ENCODE measurements at regions not wholly inside any gene's neighbourhood (a gene's known extent, or its start where the extent isn't known, plus 50 kb on each side); places are given as distances from the start of the nearest gene placed in this dataset.
A peak's percentile ranks its signal among the peaks of the same experiment; 100 is the strongest.
"Not testable (repeated sequence)": the region's sequence is repeated elsewhere in the genome, so short reads cannot be mapped to it uniquely, and the experiment has no call there.

DNA sequence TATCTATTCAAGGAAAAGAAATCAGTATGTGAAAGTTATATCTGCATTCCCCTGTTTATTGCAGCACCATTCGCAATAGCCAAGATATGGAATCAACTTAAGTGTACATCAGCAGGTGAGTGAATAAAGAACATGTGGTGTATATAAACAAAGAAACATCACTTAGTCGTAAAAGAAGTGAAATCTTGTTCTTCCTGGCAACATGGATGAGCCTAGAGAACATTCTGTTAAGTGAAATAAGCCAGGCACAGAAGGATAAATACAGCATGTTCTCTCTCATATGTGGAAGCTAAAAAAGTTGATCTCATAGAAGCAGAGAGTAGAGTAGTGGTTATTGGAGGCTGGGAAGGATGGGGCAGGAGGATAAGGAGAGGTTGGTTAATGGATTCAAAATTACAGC is 287.9 kb upstream of the FERMT1 start:
- no peak for DNase-seq

DNA sequence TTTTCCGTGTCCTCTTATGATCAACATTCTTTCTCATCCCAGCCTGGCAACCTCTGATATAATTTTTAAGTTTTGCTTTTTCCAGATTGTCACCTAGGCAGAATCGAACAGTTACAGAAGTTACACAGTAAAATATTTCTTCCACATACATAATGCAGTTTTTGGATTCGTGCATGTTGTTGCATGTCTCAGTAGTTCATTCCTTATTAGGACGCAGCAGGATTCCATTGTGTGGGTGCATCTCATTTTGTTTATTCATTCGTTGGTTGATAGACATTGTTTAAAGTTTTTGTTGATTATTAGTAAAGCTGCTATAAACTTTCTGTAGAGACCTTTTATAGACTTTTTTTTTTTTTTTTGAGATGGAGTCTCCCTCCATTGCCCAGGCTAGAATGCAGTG is 284.3 kb upstream of the FERMT1 start:
- DNase-seq, result no peak

DNA sequence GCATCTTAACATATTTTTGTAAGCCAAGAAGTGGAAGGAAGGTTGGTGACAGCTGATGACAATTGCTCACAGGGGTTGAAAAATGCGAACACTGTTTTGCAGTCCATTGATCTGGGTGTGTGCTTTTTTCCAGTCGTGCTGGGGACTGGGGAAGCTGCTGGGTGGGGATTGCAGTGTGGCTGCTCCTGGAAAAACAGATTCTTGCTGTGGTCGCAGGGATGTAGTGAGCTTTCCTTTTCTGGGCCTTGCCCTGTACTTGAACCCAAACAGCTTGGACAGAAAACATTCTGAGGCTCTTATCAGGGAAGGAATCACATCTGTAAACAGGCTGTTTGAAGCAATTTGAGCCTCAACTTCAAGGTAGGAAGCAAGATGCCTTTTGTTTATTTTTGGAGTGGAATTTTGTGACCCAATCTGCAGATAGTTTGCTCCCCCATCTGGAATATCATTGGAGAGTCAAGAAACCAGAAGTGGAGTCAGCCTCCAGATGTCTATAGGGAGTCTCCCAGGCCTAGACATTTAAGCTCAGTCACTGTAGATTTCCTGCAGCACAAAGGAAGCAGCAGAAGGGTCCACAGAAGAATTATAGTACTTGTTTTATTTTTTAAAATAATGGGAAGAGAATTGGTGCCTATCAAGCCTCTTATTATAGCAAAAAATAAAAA is 279.2 kb upstream of the FERMT1 start:
- DNase-seq, result no peak

DNA sequence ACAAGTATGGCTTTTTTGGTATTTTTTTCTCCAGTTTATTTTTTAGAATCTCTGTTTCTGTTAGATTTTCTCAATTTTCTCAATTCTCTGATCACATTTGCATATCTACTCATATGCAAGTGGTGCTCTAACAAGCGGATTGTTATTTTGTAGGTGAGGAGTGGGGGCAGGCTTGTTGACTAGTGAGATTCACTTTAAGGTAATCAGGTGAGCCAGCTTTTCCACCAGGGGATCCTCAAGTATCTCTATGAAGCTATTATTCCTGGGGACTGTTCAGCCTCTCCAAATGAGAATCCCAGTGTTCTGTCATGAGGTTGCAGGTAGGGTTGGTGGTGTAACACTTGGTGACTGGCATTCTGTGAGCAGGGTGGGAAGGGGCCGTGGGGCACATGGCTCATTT is 274.3 kb upstream of the FERMT1 start:
- no peak for DNase-seq

DNA sequence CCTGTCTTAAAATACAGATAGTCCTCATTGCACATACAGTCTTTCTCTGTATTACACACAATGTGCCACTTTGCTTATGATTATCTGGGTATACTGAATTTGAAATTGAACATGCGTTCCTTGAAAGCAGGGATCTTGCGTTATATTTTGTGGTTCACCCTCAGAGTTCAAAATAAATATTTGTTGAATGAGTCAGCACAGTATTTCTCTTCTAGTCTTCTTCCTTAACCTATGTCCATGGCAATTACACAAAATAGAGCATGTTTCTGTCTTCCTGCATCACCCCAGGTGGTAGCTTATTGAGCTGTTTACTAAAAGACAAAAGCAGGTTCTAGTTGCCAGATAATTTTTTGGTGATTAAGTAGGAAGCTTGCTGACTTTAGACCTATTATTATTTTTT is 272.9 kb upstream of the FERMT1 start:
- DNase-seq, result no peak

DNA sequence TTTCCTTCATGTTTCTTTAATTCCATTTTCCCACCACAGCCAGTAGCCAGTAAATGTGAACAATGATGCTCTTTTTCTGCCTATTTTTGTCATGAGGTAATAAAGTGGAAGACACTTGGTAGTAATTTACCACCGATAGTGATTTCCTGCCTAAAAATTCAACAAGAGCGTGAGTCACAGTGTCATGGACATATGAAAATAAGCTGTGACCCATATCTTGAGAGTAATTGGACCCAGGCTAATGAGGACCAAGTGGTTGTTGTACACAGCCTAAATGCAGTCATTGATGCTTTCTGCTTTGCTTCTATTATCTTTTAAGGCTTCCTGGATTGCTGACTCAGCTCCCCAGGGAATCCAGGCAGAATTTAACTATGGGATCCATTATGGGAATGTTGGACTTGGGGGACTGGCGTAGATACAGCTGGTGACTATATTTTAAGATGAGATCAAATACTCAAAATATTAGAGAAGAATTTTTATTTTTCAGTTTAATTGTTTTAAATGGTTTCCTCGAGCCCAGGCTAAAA is 265.9 kb upstream of the FERMT1 start:
- DNase-seq, result peak; percentile 65

DNA sequence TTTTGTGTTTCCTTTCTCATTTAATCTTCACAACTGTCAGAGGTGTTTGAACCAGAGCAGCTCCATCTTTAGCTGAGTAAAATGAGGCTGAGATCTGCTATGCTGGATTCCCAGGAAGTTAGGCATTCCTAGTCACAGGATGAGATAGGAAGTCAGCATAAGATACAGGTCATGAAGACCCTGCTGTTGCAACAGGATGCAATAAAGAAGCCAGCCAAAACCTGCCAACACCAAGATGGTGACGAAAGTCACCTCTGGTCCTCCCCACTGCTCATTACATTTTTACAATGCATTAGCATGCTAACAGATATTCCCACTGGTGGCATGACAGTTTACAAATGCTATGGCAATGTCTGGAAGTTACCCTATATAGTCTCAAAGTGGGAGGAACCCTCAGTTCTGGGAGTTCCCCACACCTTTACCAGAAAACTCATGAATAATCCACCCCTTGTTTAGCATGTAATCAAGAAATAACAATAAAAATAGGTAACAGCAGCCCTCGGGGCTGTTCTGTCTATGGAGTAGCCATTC is 262.2 kb upstream of the FERMT1 start:
- no peak for DNase-seq

DNA sequence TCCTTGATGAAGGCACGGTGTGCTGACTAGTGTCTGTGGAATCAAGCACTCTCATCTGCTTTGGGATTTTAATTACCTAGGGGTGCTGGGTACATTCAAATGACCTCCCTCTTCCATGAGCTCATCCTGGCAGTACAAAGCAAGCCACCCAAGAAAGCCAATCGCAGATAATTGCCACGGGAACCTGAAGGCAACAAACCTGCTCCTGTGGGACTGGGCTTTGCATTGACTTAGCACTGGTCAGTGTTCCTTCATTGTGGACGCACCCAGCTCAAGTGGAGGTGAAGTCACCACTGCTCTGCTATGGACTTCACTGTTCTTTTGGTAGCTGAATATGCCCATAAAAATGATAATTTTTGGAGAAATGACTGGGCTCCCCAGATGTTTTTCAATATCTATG is 261.6 kb upstream of the FERMT1 start:
- DNase-seq, result no peak

DNA sequence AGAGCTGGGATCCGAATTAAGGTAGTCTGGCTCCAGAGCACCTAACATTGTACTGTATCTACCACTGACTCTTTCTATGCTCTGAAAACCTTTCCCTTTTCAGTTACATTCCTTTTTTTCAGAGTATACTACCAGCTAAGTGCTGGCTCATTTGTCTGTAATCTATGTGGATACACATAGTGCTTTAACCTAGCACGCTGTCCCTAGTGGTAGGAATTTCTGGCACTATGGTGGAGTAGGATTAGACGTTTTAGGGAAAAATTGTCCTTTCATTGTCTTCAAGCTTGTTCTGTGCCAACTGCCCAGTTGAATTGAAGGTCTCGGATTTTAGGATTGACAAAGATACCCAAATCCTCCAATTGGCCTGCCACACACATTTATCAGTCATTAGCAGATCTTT is 259.1 kb upstream of the FERMT1 start:
- no peak for DNase-seq

DNA sequence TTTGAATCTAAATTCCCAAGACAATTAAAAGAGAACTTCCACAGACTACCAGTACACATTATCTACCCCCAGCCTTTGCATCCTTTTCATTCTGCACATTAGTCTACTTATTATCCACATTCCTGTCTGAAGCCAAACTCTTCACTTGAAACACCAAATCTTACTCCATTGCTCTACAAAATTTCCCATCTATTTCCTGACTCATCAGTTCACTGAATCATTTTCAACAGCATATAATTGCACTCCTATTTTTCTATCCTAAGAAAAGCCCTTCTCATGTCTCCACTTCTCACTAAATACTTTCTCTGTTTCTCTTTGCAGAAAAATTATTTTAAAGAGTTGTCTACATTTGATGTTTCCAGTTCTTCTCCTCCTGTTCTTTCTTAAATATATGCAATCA is 239.4 kb upstream of the FERMT1 start:
- DNase-seq, result no peak

DNA sequence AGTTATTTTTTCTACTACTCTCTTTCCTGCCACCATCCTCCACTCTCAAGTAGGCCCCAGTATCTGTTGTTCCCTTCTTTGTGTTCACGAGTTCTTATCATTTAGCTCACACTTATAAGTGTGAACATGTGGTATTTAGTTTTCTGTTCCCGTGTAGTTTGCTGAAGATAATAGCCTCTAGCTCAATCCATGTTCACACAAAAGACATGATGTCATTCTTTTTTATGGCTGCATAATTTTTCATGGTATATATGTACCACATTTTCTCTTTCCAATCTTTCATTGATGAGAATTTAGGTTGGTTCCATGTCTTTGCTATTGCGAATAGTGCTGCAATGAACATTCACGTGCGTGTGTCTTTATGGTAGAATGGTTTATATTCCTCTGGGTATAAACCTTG is 237.9 kb upstream of the FERMT1 start:
- DNase-seq, result no peak

DNA sequence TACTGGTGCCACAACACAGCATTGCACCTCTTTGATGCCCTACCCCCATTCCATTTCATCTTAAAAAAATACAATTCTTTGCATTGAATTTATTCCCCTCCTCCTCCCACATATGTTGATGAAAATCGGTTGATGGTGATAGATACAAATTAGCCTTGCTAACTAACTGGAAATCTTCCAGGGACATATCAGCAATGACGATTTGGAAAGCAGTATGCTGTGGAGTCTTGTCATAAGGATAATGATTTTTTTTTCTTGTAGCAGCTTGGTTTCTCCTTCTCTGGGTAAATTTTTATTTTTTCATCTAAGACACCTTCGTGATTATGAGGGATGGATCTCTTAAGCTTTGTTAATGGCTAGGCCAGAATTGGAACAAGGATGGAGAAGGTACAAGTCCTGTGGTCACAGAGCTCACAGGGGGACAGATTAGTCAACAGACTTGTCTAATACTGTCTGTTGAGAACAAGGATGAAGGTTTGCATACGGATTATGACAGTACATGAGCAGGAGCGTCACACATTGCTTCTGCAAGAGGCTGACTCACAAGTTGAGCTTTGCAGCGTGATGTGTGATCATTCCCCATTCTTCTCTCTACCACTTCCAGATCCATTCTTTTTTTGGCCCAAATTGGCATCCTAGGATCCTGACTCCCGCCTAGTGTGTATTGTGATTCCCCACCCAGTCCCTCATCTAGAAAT is 233.1 kb upstream of the FERMT1 start:
- DNase-seq, result no peak

DNA sequence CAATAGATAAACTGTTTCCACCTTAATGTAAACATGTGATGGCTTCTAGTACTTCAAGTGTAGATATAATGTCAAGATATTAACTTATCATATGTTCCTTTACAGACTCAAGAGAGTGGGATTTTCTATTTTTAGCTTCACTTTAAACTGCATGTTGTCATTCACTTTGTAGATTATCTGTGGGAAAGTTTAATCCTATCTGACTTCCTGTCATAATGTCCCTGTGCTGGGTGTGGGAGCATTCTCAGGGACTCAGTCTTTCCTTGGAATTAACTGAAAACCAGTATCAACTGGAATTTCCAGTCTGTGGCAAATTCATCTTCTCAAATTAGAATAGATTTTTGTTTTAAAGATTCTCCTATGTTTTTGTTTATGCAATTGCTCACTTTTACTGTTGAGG is 226.1 kb upstream of the FERMT1 start:
- no peak for DNase-seq

DNA sequence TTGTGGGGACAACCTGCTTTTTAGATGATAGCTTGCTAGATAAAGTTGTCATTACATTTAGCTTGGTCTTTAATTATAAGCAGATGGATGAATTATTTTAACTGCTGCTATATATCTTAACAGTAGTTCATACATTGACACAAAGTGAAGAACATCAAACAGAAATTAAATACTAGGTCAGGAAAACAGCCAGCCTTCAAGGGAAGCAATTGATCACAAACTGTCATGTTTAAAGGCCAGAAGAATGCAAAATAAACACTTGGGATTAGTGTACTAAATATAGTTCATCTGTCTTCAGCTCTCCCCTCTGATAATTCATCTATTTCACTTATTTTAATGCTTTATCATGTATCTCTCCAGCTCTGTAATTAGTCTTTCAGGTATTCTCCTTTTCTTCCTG is 225.1 kb upstream of the FERMT1 start:
- no peak for DNase-seq

DNA sequence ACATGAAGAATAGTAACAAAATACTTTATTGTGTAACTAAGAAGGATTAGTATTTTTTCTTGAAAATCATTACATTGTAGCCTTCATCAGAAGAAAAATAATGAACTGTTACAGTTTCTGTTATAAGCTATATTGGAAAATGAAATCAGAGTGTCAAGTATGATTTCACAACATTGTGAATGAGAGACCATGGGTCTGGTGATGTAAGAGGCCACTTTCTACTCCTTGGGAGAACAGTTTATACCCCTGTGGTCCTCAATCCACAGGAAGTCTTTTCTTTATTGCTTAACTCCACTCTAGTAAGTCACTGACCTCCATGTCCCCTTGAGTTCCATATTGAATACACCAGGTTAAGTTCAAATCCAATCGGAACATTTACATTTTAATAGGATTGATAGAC is 218.7 kb upstream of the FERMT1 start:
- no peak for DNase-seq

DNA sequence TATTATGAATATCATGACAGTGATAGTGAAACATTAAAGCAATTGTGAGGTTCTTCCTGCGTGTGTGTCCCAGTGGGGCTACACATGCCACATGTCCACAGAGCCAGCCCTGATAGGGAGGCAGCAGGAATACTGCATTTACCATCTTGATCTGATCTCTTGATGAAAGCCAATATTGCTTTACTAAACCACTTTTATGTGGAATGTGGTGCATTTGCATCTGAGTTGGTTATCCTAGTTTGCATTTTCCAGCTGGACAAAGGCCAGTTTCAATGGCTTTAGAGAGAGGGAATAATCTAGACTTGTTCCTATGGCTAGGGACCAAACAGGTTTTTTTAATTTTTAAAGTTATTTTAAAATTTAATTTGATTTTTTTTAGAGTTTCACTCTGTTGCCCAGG is 216.3 kb upstream of the FERMT1 start:
- no peak for DNase-seq

DNA sequence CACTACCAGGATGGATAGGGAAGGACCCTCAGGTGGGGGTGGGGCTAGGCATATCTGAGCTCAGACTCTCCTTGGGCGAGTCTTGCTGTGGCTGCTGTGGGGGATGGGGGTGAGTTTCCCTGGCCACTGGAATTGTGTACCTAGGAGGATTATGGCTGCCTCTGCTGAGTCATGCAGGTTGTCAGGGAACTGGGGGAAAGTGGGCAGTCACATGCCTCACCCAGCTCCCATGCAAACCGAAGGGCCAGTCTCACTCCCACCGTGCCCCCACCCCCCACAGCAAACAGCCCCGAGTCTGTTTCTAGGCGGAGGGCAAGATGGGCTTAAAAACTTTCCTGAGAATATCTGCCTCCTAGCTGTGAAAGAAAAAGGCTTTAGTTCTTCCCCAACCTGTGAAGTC is 210.3 kb upstream of the FERMT1 start:
- no peak for DNase-seq

DNA sequence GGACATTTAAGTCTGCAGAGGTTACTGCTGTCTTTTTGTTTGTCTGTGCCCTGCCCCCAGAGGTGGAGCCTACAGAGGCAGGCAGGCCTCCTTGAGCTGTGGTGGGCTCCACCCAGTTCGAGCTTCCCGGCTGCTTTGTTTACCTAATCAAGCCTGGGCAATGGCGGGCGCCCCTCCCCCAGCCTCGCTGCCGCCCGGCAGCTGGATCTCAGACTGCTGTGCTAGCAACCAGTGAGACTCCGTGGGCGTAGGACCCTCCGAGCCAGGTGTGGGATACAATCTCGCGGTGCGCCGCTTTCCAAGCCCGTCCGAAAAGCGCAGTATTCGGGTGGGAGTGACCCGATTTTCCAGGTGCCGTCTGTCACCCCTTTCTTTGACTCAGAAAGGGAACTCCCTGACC is 198.4 kb upstream of the FERMT1 start:
- DNase-seq, result not testable (repeated sequence)

DNA sequence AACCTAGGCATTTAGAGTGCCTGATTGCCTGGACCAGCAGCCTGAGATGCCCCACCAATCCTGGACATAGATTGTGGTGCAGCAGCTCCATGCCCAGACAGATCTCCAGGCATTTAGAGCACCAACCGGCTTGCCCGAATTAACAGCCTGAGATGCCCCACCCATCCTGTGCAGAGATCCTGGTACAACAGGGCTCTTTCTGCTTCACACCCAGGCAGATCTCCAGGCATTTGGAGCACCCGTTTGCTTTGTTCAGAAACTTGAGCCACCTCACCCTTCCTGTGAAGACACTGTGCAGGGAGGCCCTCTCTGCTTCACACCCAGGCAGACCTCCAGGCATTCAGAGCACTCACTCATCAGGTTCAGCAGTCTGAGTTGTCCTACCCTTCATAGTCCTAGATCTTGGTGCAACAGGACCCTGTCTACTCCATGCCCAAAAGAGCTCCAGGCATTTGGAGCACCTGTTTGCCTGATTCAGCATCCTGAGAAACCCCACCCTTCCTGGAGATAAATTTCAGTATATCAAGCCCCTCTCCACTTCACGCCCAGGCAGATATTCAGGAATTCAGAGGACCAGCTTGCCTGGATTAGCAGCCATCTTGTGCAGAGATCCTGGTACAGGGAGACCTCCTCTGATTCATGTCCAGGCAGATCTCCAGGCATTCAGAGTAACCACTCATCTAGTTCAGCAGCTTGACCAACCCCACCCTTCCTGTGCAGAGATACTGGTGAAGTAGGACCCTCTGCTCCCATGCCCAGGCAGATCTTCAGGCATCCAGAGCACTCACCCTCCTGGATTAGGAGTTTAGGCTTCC is 189.2 kb upstream of the FERMT1 start:
- DNase-seq, result no peak

DNA sequence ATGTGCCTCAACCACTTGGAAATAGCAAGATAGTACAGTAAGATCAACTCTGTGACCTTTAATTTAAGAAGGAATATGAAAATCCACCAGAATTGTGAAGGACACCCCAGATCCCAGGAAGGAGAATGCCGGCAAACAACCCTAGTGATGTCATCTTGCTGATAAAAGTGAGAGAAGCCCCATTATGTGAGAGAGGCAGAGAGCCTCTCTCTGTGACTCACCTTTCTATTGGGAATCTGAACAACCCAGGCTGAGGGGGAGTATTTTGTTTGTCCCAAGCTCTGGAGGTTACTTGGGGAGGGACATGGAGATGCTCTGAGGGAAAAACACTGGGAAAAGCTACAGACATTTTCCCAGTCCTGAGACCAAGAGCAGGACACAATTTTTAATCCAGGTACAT is 188.3 kb upstream of the FERMT1 start:
- no peak for DNase-seq

DNA sequence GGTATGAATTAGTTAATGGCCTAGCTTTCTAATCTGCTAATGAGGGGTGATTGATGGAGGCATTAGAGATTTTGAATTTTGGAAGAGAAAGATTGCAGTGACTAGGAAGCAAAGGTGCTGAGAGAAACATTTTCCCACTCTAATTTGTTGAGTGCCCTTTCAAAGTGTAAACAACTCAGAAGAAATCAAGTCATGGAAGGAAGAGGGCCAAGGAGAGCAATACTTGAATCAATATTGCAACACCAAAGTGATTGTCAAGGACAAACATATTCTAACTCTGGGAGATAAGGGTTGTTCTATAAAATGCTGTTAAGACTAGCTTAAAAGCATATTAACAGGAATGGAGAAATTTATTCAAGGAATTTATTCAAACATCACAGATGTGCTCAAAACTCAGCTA is 182.7 kb upstream of the FERMT1 start:
- DNase-seq, result no peak

DNA sequence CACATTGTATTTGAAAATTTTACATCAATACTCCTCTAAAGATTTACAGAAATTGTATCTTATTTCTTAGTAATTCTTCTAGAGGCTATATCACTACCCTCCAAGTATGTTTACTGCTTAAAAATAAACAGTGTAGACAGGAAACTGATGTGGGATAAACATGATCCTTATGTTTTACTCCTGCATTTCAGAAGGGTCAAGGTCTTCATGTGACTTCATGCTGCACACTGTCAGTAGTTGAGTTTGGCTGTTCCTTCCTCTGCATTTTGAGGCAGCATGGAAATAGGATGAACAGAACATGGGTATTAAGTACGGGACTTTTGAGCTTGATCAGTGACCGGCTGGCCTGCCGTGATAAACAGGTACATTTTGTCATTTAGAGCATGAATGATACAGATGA is 179.2 kb upstream of the FERMT1 start:
- DNase-seq, result no peak

DNA sequence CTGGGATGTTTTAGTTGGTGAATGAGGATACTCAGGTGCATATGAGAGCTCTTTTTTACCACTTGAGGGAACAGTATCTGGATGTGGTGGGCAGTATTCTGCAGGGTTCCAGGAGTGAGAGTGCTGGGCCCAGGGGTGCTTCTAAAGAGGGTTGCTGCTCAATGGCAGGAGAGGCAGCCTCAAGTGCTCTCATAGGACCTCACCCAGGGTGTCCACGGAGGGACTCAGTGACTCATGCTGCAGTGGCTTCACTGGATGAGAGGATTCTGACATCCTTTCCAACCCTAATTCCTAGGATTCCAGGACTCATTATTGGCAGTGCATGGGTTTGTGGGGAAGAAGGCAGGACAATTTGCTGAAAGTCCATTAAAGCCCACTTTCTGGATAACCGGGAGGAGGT is 176.6 kb upstream of the FERMT1 start:
- DNase-seq, result no peak

DNA sequence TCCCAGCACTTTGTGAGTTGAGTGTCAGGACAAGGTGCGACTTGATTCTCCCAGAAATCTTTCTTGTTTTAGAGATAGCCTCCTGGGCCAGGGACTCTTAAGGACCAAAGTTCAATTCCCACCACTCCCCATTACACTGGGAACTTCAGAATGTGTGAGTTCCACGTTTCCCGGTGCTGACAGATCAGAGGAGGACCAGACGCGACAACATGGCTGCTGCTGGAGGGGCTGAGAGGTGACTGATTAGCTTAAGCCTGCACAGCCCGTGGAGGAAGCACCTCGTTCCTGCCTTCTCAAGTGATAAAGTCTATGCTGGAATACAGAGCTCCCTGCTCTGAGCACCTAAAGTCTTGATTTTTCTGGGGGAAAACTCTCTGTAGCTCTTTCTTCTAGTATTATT is 175.2 kb upstream of the FERMT1 start:
- DNase-seq, result no peak

Measured in fibroblast of skin of right quadriceps (primary cell).